NCI-H187 (cell line): ENCODE measurements at regions not wholly inside any gene's neighbourhood (a gene's known extent, or its start where the extent isn't known, plus 50 kb on each side); places are given as distances from the start of the nearest gene placed in this dataset.

ENCODE experiments used
- DNase-seq, 2 experiments: peaks; one replicate each; lab custom pipeline; 2025; lab: John Stamatoyannopoulos, UW

- DNase-seq = peak; percentile 39 to 57
Measured at GRCh38 chr5:4518903-4519672, 621.0 kb upstream of the ADAMTS16 start.

- DNase-seq = no peak
Measured at GRCh38 chr5:4520559-4520958, 619.6 kb upstream of the ADAMTS16 start.

- DNase-seq = no peak
Measured at GRCh38 chr5:4523038-4523437, 617.1 kb upstream of the ADAMTS16 start.

GRCh38 chr5:4531756-4532704 lies 608.1 kb upstream of the ADAMTS16 start:
- DNase-seq = no peak

GRCh38 chr5:4532705-4533080 lies 607.4 kb upstream of the ADAMTS16 start:
- no peak for DNase-seq

- DNase-seq = no peak
Measured at GRCh38 chr5:4533457-4534105, 606.5 kb upstream of the ADAMTS16 start.

GRCh38 chr5:4537489-4537888 lies 602.6 kb upstream of the ADAMTS16 start:
- no peak for DNase-seq

- DNase-seq = no peak
Measured at GRCh38 chr5:4540375-4541173, 599.6 kb upstream of the ADAMTS16 start.

- no peak for DNase-seq
Measured at GRCh38 chr5:4541334-4541733, 598.8 kb upstream of the ADAMTS16 start.

GRCh38 chr5:4542145-4542778 lies 597.9 kb upstream of the ADAMTS16 start:
- DNase-seq = no peak

GRCh38 chr5:4544049-4544670 lies 596.0 kb upstream of the ADAMTS16 start:
- no peak for DNase-seq

GRCh38 chr5:4547547-4547946 lies 592.6 kb upstream of the ADAMTS16 start:
- DNase-seq = no peak

GRCh38 chr5:4548341-4548740 lies 591.8 kb upstream of the ADAMTS16 start:
- no peak for DNase-seq

- DNase-seq = no peak
Measured at GRCh38 chr5:4549351-4549750, 590.8 kb upstream of the ADAMTS16 start.

- peak; percentile 17 to 30 for DNase-seq
Measured at GRCh38 chr5:4551034-4551433, 589.1 kb upstream of the ADAMTS16 start.

- DNase-seq = no peak
Measured at GRCh38 chr5:4553130-4553529, 587.0 kb upstream of the ADAMTS16 start.

- peak; percentile 36 to 44 for DNase-seq
Measured at GRCh38 chr5:4553978-4554377, 586.2 kb upstream of the ADAMTS16 start.

GRCh38 chr5:4555725-4556285 lies 584.3 kb upstream of the ADAMTS16 start:
- no peak for DNase-seq

- no peak for DNase-seq
Measured at GRCh38 chr5:4561403-4561802, 578.7 kb upstream of the ADAMTS16 start.

GRCh38 chr5:4563400-4563799 lies 576.7 kb upstream of the ADAMTS16 start:
- DNase-seq = no peak
